ENCODE measurements at regions not wholly inside any gene's neighbourhood (a gene's known extent, or its start where the extent isn't known, plus 50 kb on each side); places are given as distances from the start of the nearest gene placed in this dataset.

DNA sequence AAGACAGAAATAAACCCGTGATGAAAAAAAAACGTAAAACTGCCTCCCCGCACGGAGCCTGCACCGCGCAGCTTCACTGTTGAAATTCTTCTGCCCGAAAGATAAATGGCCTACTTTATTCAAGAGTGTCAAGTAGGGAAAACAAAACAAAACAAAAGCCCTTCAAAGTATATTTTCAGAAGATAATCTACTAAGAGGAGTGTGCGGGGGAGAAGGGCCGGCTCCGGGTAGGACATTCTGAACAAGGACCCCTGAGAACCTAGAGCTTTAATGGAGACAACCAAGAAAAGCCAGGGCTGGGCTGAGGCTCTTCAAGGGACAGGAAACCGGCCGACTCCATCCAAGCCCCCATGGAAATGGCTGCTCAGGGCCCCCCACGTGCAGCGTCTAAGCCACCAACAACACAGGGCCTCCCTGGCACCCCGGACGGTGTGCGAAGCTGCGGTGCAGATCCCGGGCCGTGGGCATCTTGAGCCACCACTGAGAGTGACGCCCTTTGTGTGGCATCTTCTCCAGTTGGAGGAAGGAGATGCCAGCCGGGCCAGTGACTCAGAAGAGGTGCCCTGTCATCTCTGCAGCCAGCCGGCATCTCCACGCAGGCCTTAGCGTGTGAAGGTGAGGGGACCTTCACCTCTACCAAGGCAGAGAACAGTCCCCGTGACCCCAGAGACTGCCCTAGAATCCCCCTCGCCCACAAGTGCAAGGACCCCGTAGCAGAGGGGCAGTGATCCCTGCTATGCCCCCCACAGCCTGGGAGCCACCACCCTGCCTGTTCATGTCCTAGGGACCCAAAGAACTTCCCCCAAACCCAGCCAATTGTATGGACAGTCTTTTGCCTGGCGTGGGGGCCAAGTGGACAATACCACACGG lies 250.8 kb downstream of the C16orf95 start:
- WGBS, 2 donors (ENCODE audit: extremely low coverage in 2 of 2, insufficient read length in 2 of 2, insufficient replicate concordance in 1 of 2), result no CpG with 5 or more reads among the region's 30 CpGs
- DNase-seq (ENCODE audit: low spot score), result no peak
- Histone ChIP-seq H2BK120ac (ENCODE audit: low read depth, low read length) (no peak overlapping the region), H3K27me3 (ENCODE audit: control insufficient read depth in 3 of 3, insufficient read depth in 3 of 3, low read depth in 1 of 3, low read length in 3 of 3) (peaks cover 0 to 29% (median 2%) of the 10 kb centered on the region in 3 experiments), H3K79me1 (ENCODE audit: low read depth, low read length) (no peaks in the 10 kb centered on the region), H3K9ac (ENCODE audit: low read depth, low read length, poor library complexity) (no peak overlapping the region), H2BK12ac (ENCODE audit: low read length) (no peak overlapping the region), H3K9me3 (replicated peaks in 1 of 2; ENCODE audit: control insufficient read depth in 2 of 2, insufficient read depth in 1 of 2, low read depth in 1 of 2, low read length in 2 of 2) (peaks cover 0 to 2% of the 10 kb centered on the region in 2 donors), H3K4me2 (ENCODE audit: insufficient read depth, low read length, poor library complexity, severe bottlenecking) (no peak overlapping the region), H4K91ac (ENCODE audit: low read depth, low read length, poor library complexity) (no peak overlapping the region), H3K4me1 (ENCODE audit: control insufficient read depth in 2 of 2, insufficient read depth in 1 of 2, low read depth in 1 of 2, low read length in 2 of 2) (peaks cover 0 to 7% of the 10 kb centered on the region in 2 donors), H2AK5ac (ENCODE audit: low read depth, low read length) (peak overlapping the region; percentile 96), H3K36me3 (replicated peaks in 1 of 2; ENCODE audit: control insufficient read depth in 2 of 2, insufficient read depth in 2 of 2, low read length in 2 of 2) (no peaks in the 10 kb centered on the region), H3K18ac (ENCODE audit: low read length) (peak overlapping the region; percentile 4), H3K14ac (ENCODE audit: low read length) (no peak overlapping the region), H2BK5ac (ENCODE audit: low read length) (no peak overlapping the region), H4K8ac (ENCODE audit: low read depth, low read length) (no peak overlapping the region), H3K4me3 (ENCODE audit: low read length in 2 of 2) (no peak overlapping the region), H3K27ac (replicated peaks; ENCODE audit: low read length) (no peak overlapping the region), H3K4ac (ENCODE audit: low read length) (no peak overlapping the region), H3K23ac (ENCODE audit: low read depth, low read length, poor library complexity) (peak overlapping the region; percentile 34), H2AFZ (ENCODE audit: low read length) (no peak overlapping the region), H2BK15ac (ENCODE audit: low read length) (no peak overlapping the region)

- H2BK120ac ChIP-seq (ENCODE audit: low read depth, low read length), result no peak overlapping the region
- H2BK12ac ChIP-seq (ENCODE audit: low read length), result no peak overlapping the region
- H3K18ac ChIP-seq (ENCODE audit: low read length), result peak overlapping the region; percentile 35
- no peak overlapping the region for H3K4me3 ChIP-seq (ENCODE audit: low read length in 2 of 2)
- no peaks in the 10 kb centered on the region for H3K79me1 ChIP-seq (ENCODE audit: low read depth, low read length)
- no peak overlapping the region for H3K4me2 ChIP-seq (ENCODE audit: insufficient read depth, low read length, poor library complexity, severe bottlenecking)
- no peak for DNase-seq (ENCODE audit: low spot score)
- H2AFZ ChIP-seq (ENCODE audit: low read length), result no peak overlapping the region
- H4K91ac ChIP-seq (ENCODE audit: low read depth, low read length, poor library complexity), result no peak overlapping the region
- H3K9ac ChIP-seq (ENCODE audit: low read depth, low read length, poor library complexity), result no peak overlapping the region
- H2AK5ac ChIP-seq (ENCODE audit: low read depth, low read length), result peak overlapping the region; percentile 96
- WGBS, 2 donors (ENCODE audit: extremely low coverage in 2 of 2, insufficient read length in 2 of 2, insufficient replicate concordance in 1 of 2), result no CpG with 5 or more reads among the region's 24 CpGs
- no peak overlapping the region for H3K23ac ChIP-seq (ENCODE audit: low read depth, low read length, poor library complexity)
- peak overlapping the region; percentile 10 for H2BK15ac ChIP-seq (ENCODE audit: low read length)
- H4K8ac ChIP-seq (ENCODE audit: low read depth, low read length), result no peak overlapping the region
- no peak overlapping the region for H2BK5ac ChIP-seq (ENCODE audit: low read length)
- peaks cover 0 to 2% of the 10 kb centered on the region in 2 donors for H3K9me3 ChIP-seq (replicated peaks in 1 of 2; ENCODE audit: control insufficient read depth in 2 of 2, insufficient read depth in 1 of 2, low read depth in 1 of 2, low read length in 2 of 2)
- H3K27ac ChIP-seq (replicated peaks; ENCODE audit: low read length), result no peak overlapping the region
- H3K14ac ChIP-seq (ENCODE audit: low read length), result no peak overlapping the region
- no peak overlapping the region for H3K4ac ChIP-seq (ENCODE audit: low read length)
- peaks cover 0 to 6% of the 10 kb centered on the region in 2 donors for H3K4me1 ChIP-seq (ENCODE audit: control insufficient read depth in 2 of 2, insufficient read depth in 1 of 2, low read depth in 1 of 2, low read length in 2 of 2)
- peaks cover 0 to 26% (median 1%) of the 10 kb centered on the region in 3 experiments for H3K27me3 ChIP-seq (ENCODE audit: control insufficient read depth in 3 of 3, insufficient read depth in 3 of 3, low read depth in 1 of 3, low read length in 3 of 3)
- H3K36me3 ChIP-seq (replicated peaks in 1 of 2; ENCODE audit: control insufficient read depth in 2 of 2, insufficient read depth in 2 of 2, low read length in 2 of 2), result no peaks in the 10 kb centered on the region
Observed at GRCh38 chr16:87067003-87067556, 250.1 kb downstream of the C16orf95 start.

DNA sequence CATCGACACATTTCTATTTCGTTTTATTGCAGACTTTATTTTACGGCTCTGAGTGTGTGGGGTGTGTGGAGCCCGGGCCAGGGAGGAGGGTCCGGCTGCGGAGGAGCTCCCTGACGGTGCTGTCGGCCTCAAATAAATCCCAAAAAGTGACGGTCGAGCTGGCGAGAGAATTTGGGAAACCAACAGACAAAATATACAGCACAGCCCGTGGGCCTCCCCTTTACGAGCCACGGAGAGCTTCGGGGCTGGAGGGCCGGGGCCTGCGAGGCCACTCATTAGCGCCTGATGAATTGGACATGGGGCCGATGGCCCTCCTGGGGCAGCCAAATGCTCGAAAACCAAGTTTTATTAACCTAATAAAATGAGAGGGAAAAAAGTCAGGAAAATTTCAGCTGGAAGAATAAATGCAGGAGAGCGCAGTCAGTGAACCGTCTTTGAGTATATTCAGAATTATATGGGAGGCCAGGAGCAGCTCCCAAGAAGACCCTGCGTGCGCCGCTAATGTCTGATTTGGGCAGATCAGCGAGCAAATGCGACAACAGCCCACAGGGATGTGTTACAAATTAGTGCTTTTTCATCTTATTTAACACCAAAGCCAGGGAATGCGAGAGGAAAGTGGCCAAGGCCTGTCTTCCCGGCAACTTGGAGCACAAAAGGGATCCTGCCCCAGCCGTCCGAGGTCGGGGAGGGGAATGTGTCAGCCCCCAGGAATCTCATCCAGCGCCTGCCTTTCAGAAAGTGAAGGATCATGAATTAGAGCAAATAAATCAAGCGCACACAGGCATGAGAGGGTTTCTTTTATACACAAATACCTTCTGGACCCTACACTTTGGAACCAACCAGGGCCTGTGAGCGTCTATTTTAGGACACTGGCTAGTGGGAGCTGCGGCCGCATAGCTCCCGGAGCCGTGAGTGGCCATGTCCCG lies 249.1 kb downstream of the C16orf95 start:
- Histone ChIP-seq H3K14ac (ENCODE audit: low read length) (no peak overlapping the region), H3K27ac (replicated peaks; ENCODE audit: low read length) (peak overlapping the region; percentile 53), H3K4ac (ENCODE audit: low read length) (no peak overlapping the region), H3K9ac (ENCODE audit: low read depth, low read length, poor library complexity) (no peak overlapping the region), H2BK5ac (ENCODE audit: low read length) (no peak overlapping the region), H3K36me3 (replicated peaks in 1 of 2; ENCODE audit: control insufficient read depth in 2 of 2, insufficient read depth in 2 of 2, low read length in 2 of 2) (no peaks in the 10 kb centered on the region), H4K8ac (ENCODE audit: low read depth, low read length) (no peak overlapping the region), H3K79me1 (ENCODE audit: low read depth, low read length) (no peaks in the 10 kb centered on the region), H3K4me2 (ENCODE audit: insufficient read depth, low read length, poor library complexity, severe bottlenecking) (no peak overlapping the region), H2BK15ac (ENCODE audit: low read length) (peak overlapping the region; percentile 92), H2BK120ac (ENCODE audit: low read depth, low read length) (peak overlapping the region; percentile 58), H2BK12ac (ENCODE audit: low read length) (no peak overlapping the region), H3K27me3 (ENCODE audit: control insufficient read depth in 3 of 3, insufficient read depth in 3 of 3, low read depth in 1 of 3, low read length in 3 of 3) (peaks cover 0 to 22% (median 0%) of the 10 kb centered on the region in 3 experiments), H3K9me3 (replicated peaks in 1 of 2; ENCODE audit: control insufficient read depth in 2 of 2, insufficient read depth in 1 of 2, low read depth in 1 of 2, low read length in 2 of 2) (peaks cover 0 to 2% of the 10 kb centered on the region in 2 donors), H3K4me1 (ENCODE audit: control insufficient read depth in 2 of 2, insufficient read depth in 1 of 2, low read depth in 1 of 2, low read length in 2 of 2) (peaks cover 0 to 5% of the 10 kb centered on the region in 2 donors), H3K23ac (ENCODE audit: low read depth, low read length, poor library complexity) (peak overlapping the region; percentile 62), H3K18ac (ENCODE audit: low read length) (peak overlapping the region; percentile 92), H2AK5ac (ENCODE audit: low read depth, low read length) (peak overlapping the region; percentile 98), H4K91ac (ENCODE audit: low read depth, low read length, poor library complexity) (no peak overlapping the region), H2AFZ (ENCODE audit: low read length) (peak overlapping the region; percentile 56), H3K4me3 (ENCODE audit: low read length in 2 of 2) (no peak overlapping the region)
- no peak for DNase-seq (ENCODE audit: low spot score)
- no CpG with 5 or more reads among the region's 40 CpGs for WGBS, 2 donors (ENCODE audit: extremely low coverage in 2 of 2, insufficient read length in 2 of 2, insufficient replicate concordance in 1 of 2)
